GM23338 (cell line): ENCODE measurements at regions not wholly inside any gene's neighbourhood (a gene's known extent, or its start where the extent isn't known, plus 50 kb on each side); places are given as distances from the start of the nearest gene placed in this dataset.

Source experiments
- ATAC-seq: fragments of 200-7000 bp; cut with Tn5 transposase; 3 replicates; pipeline ENCODE4 v1.9.1; 2020
- DNase-seq: peaks from one replicate; pipeline ENCODE4 v3.0.0-alpha.2; 2015; ENCODE audit warnings: low spot score
- H2AFZ ChIP-seq: fragments of 200-600 bp; sonication (generic); 2 replicates; pipeline ENCODE4 v1.8.0; 2016; ENCODE audit warnings: antibody characterized with exemption, mild to moderate bottlenecking, moderate library complexity
- H3F3A ChIP-seq: fragments of 200-600 bp; sonication (generic); replicated peaks from 2 replicates; pipeline ENCODE4 v1.8.0; 2017; ENCODE audit warnings: antibody characterized with exemption, mixed run types, low read depth
- H3K27ac ChIP-seq: fragments of 200-600 bp; sonication (generic); 2 replicates; pipeline ENCODE4 v1.6.1; 2016; ENCODE audit warnings: low read depth
- H3K27me3 ChIP-seq: fragments of 200-600 bp; sonication (generic); 2 replicates; pipeline ENCODE4 v1.8.0; 2016; ENCODE audit warnings: mild to moderate bottlenecking, mixed run types, moderate library complexity; ENCODE audit not compliant: insufficient read depth
- H3K36me3 ChIP-seq: fragments of 200-600 bp; sonication (generic); 2 replicates; pipeline ENCODE4 v1.8.0; 2016; ENCODE audit warnings: mild to moderate bottlenecking; ENCODE audit not compliant: insufficient read depth
- H3K4me1 ChIP-seq: fragments of 200-600 bp; sonication (generic); 2 replicates; pipeline ENCODE4 v1.8.0; 2016; ENCODE audit warnings: mild to moderate bottlenecking, moderate library complexity; ENCODE audit not compliant: insufficient read depth
- H3K4me2 ChIP-seq: fragments of 200-600 bp; sonication (generic); 2 replicates; pipeline ENCODE4 v1.7.1; 2017; ENCODE audit warnings: mixed run types
- H3K4me3 ChIP-seq: fragments of 200-600 bp; sonication (generic); 2 replicates; pipeline ENCODE4 v1.6.1; 2016; ENCODE audit warnings: mixed run types
- H3K79me2 ChIP-seq: fragments of 200-600 bp; sonication (generic); replicated peaks from 2 replicates; pipeline ENCODE4 v1.8.0; 2017; ENCODE audit warnings: mild to moderate bottlenecking; ENCODE audit not compliant: insufficient read depth
- H3K9me2 ChIP-seq: fragments of 200-600 bp; sonication (generic); 2 replicates; pipeline ENCODE4 v1.8.0; 2017; ENCODE audit not compliant: insufficient read depth
- H4K20me1 ChIP-seq: fragments of 200-600 bp; sonication (generic); replicated peaks from 2 replicates; pipeline ENCODE4 v1.8.0; 2017; ENCODE audit warnings: mild to moderate bottlenecking; ENCODE audit not compliant: insufficient read depth
- H3K27ac Mint-ChIP-seq: 2 replicates; pipeline ENCODE4 v1.8.0; 2020; ENCODE audit warnings: inconsistent platforms, mild to moderate bottlenecking, moderate library complexity, mixed read lengths
- H3K27me3 Mint-ChIP-seq: 3 replicates; pipeline ENCODE4 v1.8.0; 2022; ENCODE audit warnings: low read depth, mild to moderate bottlenecking, moderate library complexity, mixed read lengths, inconsistent platforms; ENCODE audit not compliant: insufficient read depth, poor library complexity
- H3K36me3 Mint-ChIP-seq: 3 replicates; pipeline ENCODE4 v1.8.0; 2021; ENCODE audit warnings: low read depth, mild to moderate bottlenecking, inconsistent platforms, moderate library complexity, mixed read lengths
- H3K4me1 Mint-ChIP-seq: 3 replicates; pipeline ENCODE4 v1.8.0; 2020; ENCODE audit warnings: mild to moderate bottlenecking, inconsistent platforms, mixed read lengths
- H3K4me3 Mint-ChIP-seq: 3 replicates; pipeline ENCODE4 v1.8.0; 2021; ENCODE audit warnings: moderate library complexity, mild to moderate bottlenecking, inconsistent platforms, mixed read lengths
- H3K9me3 Mint-ChIP-seq: 3 replicates; pipeline ENCODE4 v1.8.0; 2020; ENCODE audit warnings: moderate library complexity, mild to moderate bottlenecking, inconsistent platforms, mixed read lengths
- CREB1 ChIP-seq: fragments of 250-450 bp; sonication (Bioruptor Pico); IDR thresholded peaks from 2 replicates; pipeline ENCODE4 v1.5.0; 2020; ENCODE audit warnings: low read depth, mild to moderate bottlenecking, moderate library complexity
- ETS1 ChIP-seq: IDR thresholded peaks from 2 replicates; pipeline ENCODE4 v1.6.1; 2016; ENCODE audit warnings: antibody characterized with exemption
- EZH2 ChIP-seq: fragments of 200-600 bp; sonication (generic); IDR thresholded peaks from one replicate; pipeline ENCODE4 v1.8.0; 2017; ENCODE audit warnings: antibody characterized with exemption, mild to moderate bottlenecking, low read depth; ENCODE audit not compliant: unreplicated experiment
- JUNB ChIP-seq: IDR thresholded peaks from one replicate; pipeline ENCODE4 v1.6.1; 2016; ENCODE audit warnings: antibody characterized with exemption; ENCODE audit not compliant: unreplicated experiment
- NANOG ChIP-seq: IDR thresholded peaks from 2 replicates; pipeline ENCODE4 v1.6.1; 2016; ENCODE audit warnings: antibody characterized with exemption, borderline replicate concordance
- POLR2AphosphoS5 ChIP-seq: IDR thresholded peaks from 2 replicates; pipeline ENCODE4 v1.6.1; 2016; ENCODE audit warnings: antibody characterized with exemption, low read depth
- STAT1 ChIP-seq: IDR thresholded peaks from one replicate; pipeline ENCODE4 v1.6.1; 2016; ENCODE audit warnings: antibody characterized with exemption; ENCODE audit not compliant: unreplicated experiment
- ZNF114 ChIP-seq: fragments of 250-450 bp; sonication (Bioruptor Pico); IDR thresholded peaks from 2 replicates; pipeline ENCODE4 v1.5.0; 2020; ENCODE audit warnings: mild to moderate bottlenecking, moderate library complexity
- ZNF462 ChIP-seq: fragments of 250-450 bp; sonication (Bioruptor Pico); IDR thresholded peaks from 2 replicates; pipeline ENCODE4 v1.5.0; 2020; ENCODE audit warnings: mild to moderate bottlenecking, moderate library complexity
- TF ChIP-seq, protein P1 (sequence below): IDR thresholded peaks from one replicate; pipeline ENCODE4 v1.6.1; 2018; ENCODE audit warnings: antibody characterized with exemption; ENCODE audit not compliant: unreplicated experiment

GRCh38 chr2:59827677-59828076 is 725.8 kb downstream of the BCL11A start (continued):
- TF ChIP-seq ZNF462 (CRISPR knock-in tag) (no peak), ZNF114 (no peak), POLR2AphosphoS5 (no peak), STAT1 (no peak)
- TF ChIP-seq, protein P1, sequence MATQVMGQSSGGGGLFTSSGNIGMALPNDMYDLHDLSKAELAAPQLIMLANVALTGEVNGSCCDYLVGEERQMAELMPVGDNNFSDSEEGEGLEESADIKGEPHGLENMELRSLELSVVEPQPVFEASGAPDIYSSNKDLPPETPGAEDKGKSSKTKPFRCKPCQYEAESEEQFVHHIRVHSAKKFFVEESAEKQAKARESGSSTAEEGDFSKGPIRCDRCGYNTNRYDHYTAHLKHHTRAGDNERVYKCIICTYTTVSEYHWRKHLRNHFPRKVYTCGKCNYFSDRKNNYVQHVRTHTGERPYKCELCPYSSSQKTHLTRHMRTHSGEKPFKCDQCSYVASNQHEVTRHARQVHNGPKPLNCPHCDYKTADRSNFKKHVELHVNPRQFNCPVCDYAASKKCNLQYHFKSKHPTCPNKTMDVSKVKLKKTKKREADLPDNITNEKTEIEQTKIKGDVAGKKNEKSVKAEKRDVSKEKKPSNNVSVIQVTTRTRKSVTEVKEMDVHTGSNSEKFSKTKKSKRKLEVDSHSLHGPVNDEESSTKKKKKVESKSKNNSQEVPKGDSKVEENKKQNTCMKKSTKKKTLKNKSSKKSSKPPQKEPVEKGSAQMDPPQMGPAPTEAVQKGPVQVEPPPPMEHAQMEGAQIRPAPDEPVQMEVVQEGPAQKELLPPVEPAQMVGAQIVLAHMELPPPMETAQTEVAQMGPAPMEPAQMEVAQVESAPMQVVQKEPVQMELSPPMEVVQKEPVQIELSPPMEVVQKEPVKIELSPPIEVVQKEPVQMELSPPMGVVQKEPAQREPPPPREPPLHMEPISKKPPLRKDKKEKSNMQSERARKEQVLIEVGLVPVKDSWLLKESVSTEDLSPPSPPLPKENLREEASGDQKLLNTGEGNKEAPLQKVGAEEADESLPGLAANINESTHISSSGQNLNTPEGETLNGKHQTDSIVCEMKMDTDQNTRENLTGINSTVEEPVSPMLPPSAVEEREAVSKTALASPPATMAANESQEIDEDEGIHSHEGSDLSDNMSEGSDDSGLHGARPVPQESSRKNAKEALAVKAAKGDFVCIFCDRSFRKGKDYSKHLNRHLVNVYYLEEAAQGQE = no peak

- H3F3A ChIP-seq = no peaks in the 10 kb centered on the region
- H3K4me2 ChIP-seq = no peak overlapping the region
- H3K36me3 Mint-ChIP-seq = no peaks in the 10 kb centered on the region
- no peaks in the 10 kb centered on the region for H3K9me2 ChIP-seq
- ATAC-seq = no peak
- no peaks in the 10 kb centered on the region for H3K9me3 Mint-ChIP-seq
- H3K27me3 ChIP-seq = no peaks in the 10 kb centered on the region
- H3K27me3 Mint-ChIP-seq = no peaks in the 10 kb centered on the region
- no peak overlapping the region for H3K4me3 ChIP-seq
- H4K20me1 ChIP-seq = no peaks in the 10 kb centered on the region
- H3K36me3 ChIP-seq = no peaks in the 10 kb centered on the region
- H3K27ac ChIP-seq = no peak overlapping the region
- H3K27ac Mint-ChIP-seq = no peak overlapping the region
- H3K79me2 ChIP-seq = no peaks in the 10 kb centered on the region
- H3K4me1 Mint-ChIP-seq = no peaks in the 10 kb centered on the region; the same call in 2 of the 3 replicates
- H2AFZ ChIP-seq = no peak overlapping the region
- no peak overlapping the region for H3K4me3 Mint-ChIP-seq
- DNase-seq = no peak
- no peaks in the 10 kb centered on the region for H3K4me1 ChIP-seq
- TF ChIP-seq NANOG = no peak
- TF ChIP-seq EZH2 = no peak
- no peak for TF ChIP-seq CREB1
- TF ChIP-seq JUNB = no peak
- no peak for TF ChIP-seq ETS1
- TF ChIP-seq, protein P1 = no peak
- no peak for TF ChIP-seq ZNF114
Observed at GRCh38 chr2:59826177-59826576, 727.3 kb downstream of the BCL11A start.
